Body of pancreas (tissue), 4 donors: ENCODE measurements at regions not wholly inside any gene's neighbourhood (a gene's known extent, or its start where the extent isn't known, plus 50 kb on each side); places are given as distances from the start of the nearest gene placed in this dataset.
"Not testable (repeated sequence)": the region's sequence is repeated elsewhere in the genome, so short reads cannot be mapped to it uniquely, and the experiment has no call there.

Experiments used
- ATAC-seq: fragments of 150-250 bp; one replicate; pipeline ENCODE4 v1.9.1; 2016
- DNase-seq, 4 donors: peaks; one replicate each; pipeline ENCODE4 v3.0.0-alpha.2; 2019
- H3K27ac ChIP-seq, 4 donors: fragments of 200-600 bp; sonication (generic); 1 replicate in 3 of 4; 2 replicates in 1 of 4; pipeline versions ENCODE4 v1.5.1 to v1.6.1; 2016 to 2019; ENCODE audit warnings: mild to moderate bottlenecking in 1 of 4, mixed read lengths in 1 of 4, moderate library complexity in 1 of 4
- H3K27me3 ChIP-seq, 2 donors: fragments of 200-600 bp; sonication (generic); one replicate each; pipeline ENCODE4 v1.6.0; 2016; ENCODE audit warnings: mild to moderate bottlenecking in 1 of 2
- H3K36me3 ChIP-seq, 2 donors: fragments of 200-600 bp; sonication (generic); replicated peaks in 1 of 2; 2 replicates each; pipeline ENCODE4 v1.5.1; 2016; ENCODE audit warnings: low read depth in 2 of 2; ENCODE audit not compliant: insufficient read depth in 1 of 2
- H3K4me1 ChIP-seq: fragments of 200-600 bp; sonication (generic); one replicate; pipeline ENCODE4 v1.6.0; 2016
- H3K4me3 ChIP-seq, 2 donors: fragments of 200-600 bp; sonication (generic); 1 replicate in 1 of 2; 2 replicates in 1 of 2; pipeline ENCODE4 v1.5.1; 2016 to 2019
- H3K9me3 ChIP-seq, 3 donors: fragments of 200-600 bp; sonication (generic); 1 replicate in 2 of 3; 2 replicates in 1 of 3; pipeline ENCODE4 v1.5.1; 2016
- CTCF ChIP-seq, 7 experiments: fragments of 450-650 bp in 4 of 7; fragments of 200-600 bp in 3 of 7; sonication (generic) in 3 of 7; IDR thresholded peaks; one replicate each; pipeline ENCODE4 v1.5.1; 2016 to 2019; ENCODE audit warnings: antibody characterized with exemption in 7 of 7
- POLR2A ChIP-seq, 3 donors: fragments of 450-650 bp; IDR thresholded peaks; one replicate each; pipeline ENCODE4 v1.6.1; 2016; ENCODE audit warnings: antibody characterized with exemption in 3 of 3, mild to moderate bottlenecking in 2 of 3
- WGBS, 2 donors: methylation state at CpG; one replicate each; pipeline ENCODE4 v1.1.5; 2017; 5-methylcytosine and 5-hydroxymethylcytosine counted together
- intact Hi-C: fragments of 100-400 bp; cut with DNase I; formaldehyde crosslinking; loops from one replicate; pipeline ENCODE4 v1.15.1; 2023

- Histone ChIP-seq H3K27ac (no peak overlapping the region), H3K27me3 (no peaks in the 10 kb centered on the region), H3K4me3 (no peak overlapping the region), H3K9me3 (no peaks in the 10 kb centered on the region), H3K36me3 (no peaks in the 10 kb centered on the region), H3K4me1 (no peaks in the 10 kb centered on the region)
- WGBS, 2 donors: 61 to 71% methylated on average over 4 of the region's 4 CpGs
- intact Hi-C loops: no loop called here
- TF ChIP-seq CTCF (IDR thresholded peaks at IDR 0.05) (no peak), POLR2A (IDR thresholded peaks at IDR 0.05) (no peak)
- ATAC-seq (no peak), DNase-seq (no peak)
These were observed 341.6 kb downstream of the VRK1 start for GRCh38 chr14:97138801-97139200.

DNA sequence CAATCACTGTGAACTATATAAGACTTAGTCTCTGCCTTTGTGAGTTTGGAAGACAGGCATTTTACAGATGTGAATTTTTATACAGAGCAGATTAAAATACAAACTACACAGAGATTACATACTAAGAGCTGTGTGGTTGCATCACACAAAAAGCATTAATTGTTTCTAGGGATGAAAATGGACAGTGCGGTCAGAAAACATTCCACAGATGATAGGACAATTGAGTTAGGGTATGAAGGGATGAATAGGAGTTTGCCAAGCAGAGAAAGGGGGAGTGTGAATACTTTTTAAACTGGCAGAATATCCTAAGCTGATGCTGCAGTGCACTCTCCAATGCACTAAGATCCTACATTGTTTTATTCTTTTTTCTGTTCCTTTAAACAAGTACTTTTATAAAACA, 345.8 kb downstream of the VRK1 start:
- Histone ChIP-seq H3K27ac (no peak overlapping the region), H3K4me1 (no peaks in the 10 kb centered on the region), H3K27me3 (no peaks in the 10 kb centered on the region), H3K36me3 (no peaks in the 10 kb centered on the region), H3K9me3 (no peaks in the 10 kb centered on the region), H3K4me3 (no peak overlapping the region)
- DNase-seq: no peak
- TF ChIP-seq CTCF (IDR thresholded peaks at IDR 0.05): no peak
- TF ChIP-seq POLR2A (IDR thresholded peaks at IDR 0.05): no peak
- WGBS, 2 donors: 86 to 94% methylated on average over 1 of the region's 1 CpG
- intact Hi-C loops: no loop called here
- ATAC-seq: no peak

GRCh38 chr14:97143456-97143855, 346.3 kb downstream of the VRK1 start:
- Histone ChIP-seq H3K36me3 (no peaks in the 10 kb centered on the region), H3K27me3 (no peaks in the 10 kb centered on the region), H3K4me3 (no peak overlapping the region), H3K9me3 (no peaks in the 10 kb centered on the region), H3K27ac (no peak overlapping the region), H3K4me1 (no peaks in the 10 kb centered on the region)
- TF ChIP-seq POLR2A (IDR thresholded peaks at IDR 0.05) (no peak), CTCF (IDR thresholded peaks at IDR 0.05) (no peak)
- intact Hi-C loops: no loop called here
- DNase-seq: no peak
- no peak for ATAC-seq
- 36 to 49% methylated on average over 4 of the region's 4 CpGs for WGBS, 2 donors

- ATAC-seq, intact Hi-C loops, H3K27me3 ChIP-seq: not testable (repeated sequence)
These were observed 350.8 kb downstream of the VRK1 start for GRCh38 chr14:97148021-97148420.

DNA sequence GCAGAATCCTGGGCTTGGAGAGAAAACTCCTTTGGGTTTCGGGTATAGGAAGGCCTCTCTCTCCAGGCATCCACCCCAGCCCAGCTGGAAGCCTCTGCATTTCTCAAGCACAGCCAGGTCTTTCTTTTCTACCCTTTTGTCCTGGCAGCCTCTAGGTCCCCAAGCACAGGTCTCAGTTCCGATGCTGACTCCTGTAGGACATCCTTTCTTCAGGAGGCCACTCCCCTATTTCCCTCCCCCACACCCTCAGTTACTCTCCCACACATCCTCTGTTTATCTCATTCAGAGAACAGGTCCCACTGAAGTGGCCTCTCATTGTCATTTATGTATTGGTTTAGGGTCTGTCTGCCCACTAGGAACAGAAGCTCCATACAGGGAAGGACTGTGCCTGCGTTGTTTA, 352.6 kb downstream of the VRK1 start:
- no peaks in the 10 kb centered on the region for H3K27me3 ChIP-seq
- ATAC-seq (no peak), DNase-seq (no peak)
- no peaks in the 10 kb centered on the region for H3K9me3 ChIP-seq
- H3K27ac ChIP-seq: no peak overlapping the region
- intact Hi-C loops: no loop called here
- no peaks in the 10 kb centered on the region for H3K36me3 ChIP-seq
- H3K4me3 ChIP-seq: no peak overlapping the region
- H3K4me1 ChIP-seq: no peaks in the 10 kb centered on the region
- TF ChIP-seq POLR2A (IDR thresholded peaks at IDR 0.05) (no peak), CTCF (IDR thresholded peaks at IDR 0.05) (no peak)
- WGBS, 2 donors: 31 to 41% methylated on average over 3 of the region's 3 CpGs

More at GRCh38 chr14:97148021-97148420, 350.8 kb downstream of the VRK1 start:
- not testable (repeated sequence) for H3K27ac ChIP-seq, H3K4me3 ChIP-seq, H3K9me3 ChIP-seq, H3K4me1 ChIP-seq, H3K36me3 ChIP-seq, DNase-seq
